WTC11 (cell line): ENCODE measurements at regions not wholly inside any gene's neighbourhood (a gene's known extent, or its start where the extent isn't known, plus 50 kb on each side); places are given as distances from the start of the nearest gene placed in this dataset.

Experiments used
- ATAC-seq: fragments of 200-7000 bp; cut with Tn5 transposase; 2 replicates; pipeline ENCODE4 v1.10.0; 2021; ENCODE audit warnings: mild to moderate bottlenecking, moderate library complexity
- CTCF ChIA-PET: fragments of 300-600 bp; sonication (Branson Sonifier 250); formaldehyde crosslinking; loops from one replicate; lab custom pipeline; 2021; ENCODE audit warnings: antibody characterized with exemption; lab: Charles Lee
- POLR2A ChIA-PET: fragments of 350-600 bp; sonication (Branson Sonifier 250); formaldehyde crosslinking; loops from one replicate; lab custom pipeline; 2021; ENCODE audit warnings: antibody characterized with exemption; lab: Charles Lee
- DNase-seq: peaks from one replicate; pipeline ENCODE4 v3.0.0; 2021; ENCODE audit warnings: low spot score
- H3K27ac Mint-ChIP-seq: 2 replicates; pipeline ENCODE4 v1.8.0; 2021; ENCODE audit warnings: mixed read lengths
- H3K27me3 Mint-ChIP-seq: 2 replicates; pipeline ENCODE4 v1.8.0; 2021; ENCODE audit warnings: low read depth, mild to moderate bottlenecking, moderate library complexity, mixed read lengths
- H3K36me3 Mint-ChIP-seq: 2 replicates; pipeline ENCODE4 v1.8.0; 2021; ENCODE audit warnings: mixed read lengths
- H3K4me1 Mint-ChIP-seq: 2 replicates; pipeline ENCODE4 v1.8.0; 2022; ENCODE audit warnings: mixed read lengths
- H3K4me3 Mint-ChIP-seq: 2 replicates; pipeline ENCODE4 v1.8.0; 2021; ENCODE audit warnings: mild to moderate bottlenecking, moderate library complexity, mixed read lengths
- H3K9me3 Mint-ChIP-seq: 2 replicates; pipeline ENCODE4 v1.8.0; 2021; ENCODE audit warnings: mixed read lengths
- CBFB ChIP-seq: sonication (generic); formaldehyde crosslinking; IDR thresholded peaks from 2 replicates; pipeline ENCODE4 v1.8.1; 2022; ENCODE audit warnings: mild to moderate bottlenecking, low read depth, missing genetic modification reagents
- FOXJ3 ChIP-seq: sonication (generic); formaldehyde crosslinking; IDR thresholded peaks from 2 replicates; pipeline ENCODE4 v1.9.0; 2021; ENCODE audit warnings: missing genetic modification reagents, mild to moderate bottlenecking, borderline replicate concordance
- GRHL2 ChIP-seq: fragments of 250-450 bp; sonication (Bioruptor Pico); IDR thresholded peaks from 2 replicates; pipeline ENCODE4 v1.8.0; 2022; ENCODE audit warnings: mild to moderate bottlenecking, moderate library complexity; ENCODE audit not compliant: insufficient replicate concordance, severe bottlenecking
- HMGA2 ChIP-seq: fragments of 250-450 bp; sonication (Bioruptor Pico); IDR thresholded peaks from 2 replicates; pipeline ENCODE4 v1.4.0; 2021; ENCODE audit warnings: mild to moderate bottlenecking, moderate library complexity
- NR2C2 ChIP-seq: sonication (generic); formaldehyde crosslinking; IDR thresholded peaks from 2 replicates; pipeline ENCODE4 v1.8.0; 2022; ENCODE audit warnings: mild to moderate bottlenecking, missing genetic modification reagents
- TEAD1 ChIP-seq: sonication (generic); formaldehyde crosslinking; IDR thresholded peaks from 2 replicates; pipeline ENCODE4 v1.8.0; 2022; ENCODE audit warnings: mild to moderate bottlenecking, missing genetic modification reagents
- ZNF219 ChIP-seq: sonication (generic); formaldehyde crosslinking; IDR thresholded peaks from 2 replicates; pipeline ENCODE4 v1.8.0; 2023; ENCODE audit warnings: missing genetic modification reagents, mild to moderate bottlenecking, borderline replicate concordance
- ZNF317 ChIP-seq: sonication (generic); formaldehyde crosslinking; IDR thresholded peaks from 2 replicates; pipeline ENCODE4 v1.8.1; 2023; ENCODE audit warnings: low read depth, mild to moderate bottlenecking, moderate library complexity, missing genetic modification reagents, borderline replicate concordance
- ZNF416 ChIP-seq: fragments of 250-450 bp; sonication (Bioruptor Pico); IDR thresholded peaks from 2 replicates; pipeline ENCODE4 v1.9.0; 2021; ENCODE audit warnings: mild to moderate bottlenecking, inconsistent platforms
- TF ChIP-seq, protein P1 (sequence below): sonication (generic); formaldehyde crosslinking; IDR thresholded peaks from 2 replicates; pipeline ENCODE4 v1.8.1; 2023; ENCODE audit warnings: mild to moderate bottlenecking, moderate library complexity, missing genetic modification reagents
- TF ChIP-seq, protein P2 (sequence below): sonication (generic); formaldehyde crosslinking; IDR thresholded peaks from 2 replicates; pipeline ENCODE4 v1.8.1; 2023; ENCODE audit warnings: mild to moderate bottlenecking, missing genetic modification reagents, moderate library complexity
- TF ChIP-seq, protein P3 (sequence below): fragments of 250-450 bp; sonication (Bioruptor Pico); IDR thresholded peaks from 2 replicates; pipeline ENCODE4 v1.9.0; 2021; ENCODE audit warnings: mild to moderate bottlenecking
- TF ChIP-seq, protein P4 (sequence below): fragments of 250-450 bp; sonication (Bioruptor Pico); IDR thresholded peaks from 2 replicates; pipeline ENCODE4 v1.9.0; 2021; ENCODE audit warnings: mild to moderate bottlenecking
- TF ChIP-seq, protein P5 (sequence below): sonication (generic); formaldehyde crosslinking; IDR thresholded peaks from 2 replicates; pipeline ENCODE4 v1.8.1; 2022; ENCODE audit warnings: mild to moderate bottlenecking, missing genetic modification reagents, moderate library complexity, borderline replicate concordance
- TF ChIP-seq, protein P6 (sequence below): fragments of 250-450 bp; sonication (Bioruptor Pico); conservative IDR thresholded peaks from 2 replicates; pipeline ENCODE4 v1.9.0; 2021; ENCODE audit warnings: mild to moderate bottlenecking

DNA sequence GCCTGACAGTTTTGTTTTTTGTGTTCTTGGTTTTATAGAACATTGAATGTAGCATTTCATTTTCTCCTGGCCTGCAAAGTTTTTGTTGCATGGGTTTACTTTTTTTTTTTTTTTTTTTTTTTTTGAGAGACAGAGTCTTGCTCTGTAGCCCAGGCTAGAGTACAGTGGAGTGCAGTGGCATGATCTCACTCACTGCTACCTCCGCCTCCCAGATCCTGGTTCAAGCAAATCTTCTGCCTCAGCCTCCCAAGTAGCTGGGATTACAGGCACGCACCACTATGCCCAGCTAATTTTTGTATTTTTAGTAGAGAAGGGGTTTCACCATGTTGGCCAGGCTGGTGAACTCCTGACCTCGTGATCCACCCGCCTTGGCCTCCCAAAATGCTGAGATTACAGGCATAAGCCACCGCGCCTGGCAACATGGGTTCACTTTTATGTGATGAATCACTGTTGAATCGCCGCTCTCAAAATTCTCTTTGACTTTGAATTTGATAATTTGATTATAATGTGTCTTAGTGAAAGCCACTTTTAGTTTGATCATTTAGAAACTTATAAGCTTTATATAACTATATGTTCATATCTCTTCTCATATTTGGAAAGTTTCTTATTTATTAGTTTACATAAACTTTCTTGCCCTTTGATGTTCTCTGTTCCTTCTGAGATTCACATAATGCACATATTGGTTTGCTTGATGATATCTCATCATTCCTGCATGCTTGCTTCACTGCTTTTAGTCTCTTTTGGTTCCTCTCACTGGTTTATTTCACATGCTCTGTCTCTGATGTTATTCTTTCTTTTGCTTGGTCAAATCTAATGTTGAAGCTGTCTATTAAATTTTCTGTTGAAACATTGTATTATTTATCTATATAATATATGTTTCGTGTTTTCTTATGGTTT lies 589.0 kb upstream of the CNTN5 start (continued):
- TF ChIP-seq, protein P1, sequence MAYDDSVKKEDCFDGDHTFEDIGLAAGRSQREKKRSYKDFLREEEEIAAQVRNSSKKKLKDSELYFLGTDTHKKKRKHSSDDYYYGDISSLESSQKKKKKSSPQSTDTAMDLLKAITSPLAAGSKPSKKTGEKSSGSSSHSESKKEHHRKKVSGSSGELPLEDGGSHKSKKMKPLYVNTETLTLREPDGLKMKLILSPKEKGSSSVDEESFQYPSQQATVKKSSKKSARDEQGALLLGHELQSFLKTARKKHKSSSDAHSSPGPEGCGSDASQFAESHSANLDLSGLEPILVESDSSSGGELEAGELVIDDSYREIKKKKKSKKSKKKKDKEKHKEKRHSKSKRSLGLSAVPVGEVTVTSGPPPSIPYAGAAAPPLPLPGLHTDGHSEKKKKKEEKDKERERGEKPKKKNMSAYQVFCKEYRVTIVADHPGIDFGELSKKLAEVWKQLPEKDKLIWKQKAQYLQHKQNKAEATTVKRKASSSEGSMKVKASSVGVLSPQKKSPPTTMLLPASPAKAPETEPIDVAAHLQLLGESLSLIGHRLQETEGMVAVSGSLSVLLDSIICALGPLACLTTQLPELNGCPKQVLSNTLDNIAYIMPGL (CRISPR knock-in tag) = no peak
- no peak for TF ChIP-seq ZNF416 (CRISPR knock-in tag)
- TF ChIP-seq, all 79 proteins: peak for 0

DNA sequence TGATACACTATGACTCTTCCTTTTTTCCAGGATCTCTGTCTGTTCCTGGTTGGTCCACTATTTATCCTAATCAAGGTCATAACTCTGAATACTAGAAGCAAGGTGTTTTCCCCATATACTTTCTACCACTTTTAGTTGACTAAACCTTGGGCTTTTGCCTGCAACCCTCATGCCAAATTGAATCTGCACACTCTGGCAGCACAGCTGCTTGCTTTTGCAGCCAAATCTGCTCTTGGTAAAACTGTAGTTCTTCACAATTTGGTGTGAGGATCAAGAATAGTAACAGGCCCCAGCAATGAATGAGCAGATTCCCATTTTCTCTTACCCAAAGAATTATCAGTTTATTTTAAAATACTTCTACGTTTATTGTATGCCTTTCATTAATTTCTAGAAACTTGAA lies 586.5 kb upstream of the CNTN5 start:
- no peaks in the 10 kb centered on the region for H3K27me3 Mint-ChIP-seq

DNA sequence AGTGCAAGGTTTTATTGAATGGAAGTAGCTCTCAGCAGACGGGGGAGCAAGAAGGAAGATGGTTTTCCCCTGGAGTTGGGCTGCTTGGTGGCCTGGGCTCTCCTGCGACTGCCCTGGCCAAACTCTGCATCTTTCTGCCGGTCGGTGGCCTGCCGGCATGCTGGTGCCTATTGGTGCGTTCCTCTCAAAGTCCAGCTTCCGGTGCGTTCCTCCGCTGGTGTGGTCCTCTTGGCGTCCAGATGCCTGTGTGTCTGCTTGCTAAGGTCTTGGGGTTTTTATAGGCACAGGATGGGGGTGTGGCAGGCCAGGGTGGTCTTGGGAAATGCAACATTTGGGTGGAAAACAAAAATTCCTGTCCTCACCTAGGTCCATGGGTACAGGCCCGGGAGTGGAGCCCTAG lies 567.4 kb upstream of the CNTN5 start:
- no peaks in the 10 kb centered on the region for H3K27me3 Mint-ChIP-seq

More for the DNA sequence above, 586.5 kb upstream of the CNTN5 start:
- TF ChIP-seq FOXJ3 (no peak), CBFB (CRISPR knock-in tag) (no peak), TEAD1 (no peak), GRHL2 (no peak), ZNF219 (CRISPR knock-in tag) (no peak)
- TF ChIP-seq, protein P2, sequence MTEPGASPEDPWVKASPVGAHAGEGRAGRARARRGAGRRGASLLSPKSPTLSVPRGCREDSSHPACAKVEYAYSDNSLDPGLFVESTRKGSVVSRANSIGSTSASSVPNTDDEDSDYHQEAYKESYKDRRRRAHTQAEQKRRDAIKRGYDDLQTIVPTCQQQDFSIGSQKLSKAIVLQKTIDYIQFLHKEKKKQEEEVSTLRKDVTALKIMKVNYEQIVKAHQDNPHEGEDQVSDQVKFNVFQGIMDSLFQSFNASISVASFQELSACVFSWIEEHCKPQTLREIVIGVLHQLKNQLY (CRISPR knock-in tag) = no peak
- TF ChIP-seq, protein P3, sequence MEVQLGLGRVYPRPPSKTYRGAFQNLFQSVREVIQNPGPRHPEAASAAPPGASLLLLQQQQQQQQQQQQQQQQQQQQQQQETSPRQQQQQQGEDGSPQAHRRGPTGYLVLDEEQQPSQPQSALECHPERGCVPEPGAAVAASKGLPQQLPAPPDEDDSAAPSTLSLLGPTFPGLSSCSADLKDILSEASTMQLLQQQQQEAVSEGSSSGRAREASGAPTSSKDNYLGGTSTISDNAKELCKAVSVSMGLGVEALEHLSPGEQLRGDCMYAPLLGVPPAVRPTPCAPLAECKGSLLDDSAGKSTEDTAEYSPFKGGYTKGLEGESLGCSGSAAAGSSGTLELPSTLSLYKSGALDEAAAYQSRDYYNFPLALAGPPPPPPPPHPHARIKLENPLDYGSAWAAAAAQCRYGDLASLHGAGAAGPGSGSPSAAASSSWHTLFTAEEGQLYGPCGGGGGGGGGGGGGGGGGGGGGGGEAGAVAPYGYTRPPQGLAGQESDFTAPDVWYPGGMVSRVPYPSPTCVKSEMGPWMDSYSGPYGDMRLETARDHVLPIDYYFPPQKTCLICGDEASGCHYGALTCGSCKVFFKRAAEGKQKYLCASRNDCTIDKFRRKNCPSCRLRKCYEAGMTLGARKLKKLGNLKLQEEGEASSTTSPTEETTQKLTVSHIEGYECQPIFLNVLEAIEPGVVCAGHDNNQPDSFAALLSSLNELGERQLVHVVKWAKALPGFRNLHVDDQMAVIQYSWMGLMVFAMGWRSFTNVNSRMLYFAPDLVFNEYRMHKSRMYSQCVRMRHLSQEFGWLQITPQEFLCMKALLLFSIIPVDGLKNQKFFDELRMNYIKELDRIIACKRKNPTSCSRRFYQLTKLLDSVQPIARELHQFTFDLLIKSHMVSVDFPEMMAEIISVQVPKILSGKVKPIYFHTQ (CRISPR knock-in tag) = no peak
- TF ChIP-seq, protein P4, sequence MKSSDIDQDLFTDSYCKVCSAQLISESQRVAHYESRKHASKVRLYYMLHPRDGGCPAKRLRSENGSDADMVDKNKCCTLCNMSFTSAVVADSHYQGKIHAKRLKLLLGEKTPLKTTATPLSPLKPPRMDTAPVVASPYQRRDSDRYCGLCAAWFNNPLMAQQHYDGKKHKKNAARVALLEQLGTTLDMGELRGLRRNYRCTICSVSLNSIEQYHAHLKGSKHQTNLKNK (CRISPR knock-in tag) = no peak
- POLR2A ChIA-PET = no interaction called here
- CTCF ChIA-PET = no interaction called here
- DNase-seq (no peak), ATAC-seq (no peak)
- Mint-ChIP-seq H3K27ac (no peak overlapping the region), H3K4me3 (no peak overlapping the region), H3K36me3 (peaks cover 3% of the 10 kb centered on the region), H3K9me3 (peaks cover 7% of the 10 kb centered on the region), H3K4me1 (no peaks in the 10 kb centered on the region)

More for the DNA sequence above, 567.4 kb upstream of the CNTN5 start:
- Mint-ChIP-seq H3K4me3 (no peak overlapping the region), H3K9me3 (no peaks in the 10 kb centered on the region), H3K27ac (no peak overlapping the region), H3K4me1 (peaks cover 18% of the 10 kb centered on the region), H3K36me3 (no peaks in the 10 kb centered on the region)
- no peak for ATAC-seq
- TF ChIP-seq HMGA2 (CRISPR knock-in tag) (no peak), ZNF317 (CRISPR knock-in tag) (no peak), NR2C2 (CRISPR knock-in tag) (no peak)
- TF ChIP-seq, protein P5, sequence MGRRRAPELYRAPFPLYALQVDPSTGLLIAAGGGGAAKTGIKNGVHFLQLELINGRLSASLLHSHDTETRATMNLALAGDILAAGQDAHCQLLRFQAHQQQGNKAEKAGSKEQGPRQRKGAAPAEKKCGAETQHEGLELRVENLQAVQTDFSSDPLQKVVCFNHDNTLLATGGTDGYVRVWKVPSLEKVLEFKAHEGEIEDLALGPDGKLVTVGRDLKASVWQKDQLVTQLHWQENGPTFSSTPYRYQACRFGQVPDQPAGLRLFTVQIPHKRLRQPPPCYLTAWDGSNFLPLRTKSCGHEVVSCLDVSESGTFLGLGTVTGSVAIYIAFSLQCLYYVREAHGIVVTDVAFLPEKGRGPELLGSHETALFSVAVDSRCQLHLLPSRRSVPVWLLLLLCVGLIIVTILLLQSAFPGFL (CRISPR knock-in tag) = no peak
- TF ChIP-seq, protein P6, sequence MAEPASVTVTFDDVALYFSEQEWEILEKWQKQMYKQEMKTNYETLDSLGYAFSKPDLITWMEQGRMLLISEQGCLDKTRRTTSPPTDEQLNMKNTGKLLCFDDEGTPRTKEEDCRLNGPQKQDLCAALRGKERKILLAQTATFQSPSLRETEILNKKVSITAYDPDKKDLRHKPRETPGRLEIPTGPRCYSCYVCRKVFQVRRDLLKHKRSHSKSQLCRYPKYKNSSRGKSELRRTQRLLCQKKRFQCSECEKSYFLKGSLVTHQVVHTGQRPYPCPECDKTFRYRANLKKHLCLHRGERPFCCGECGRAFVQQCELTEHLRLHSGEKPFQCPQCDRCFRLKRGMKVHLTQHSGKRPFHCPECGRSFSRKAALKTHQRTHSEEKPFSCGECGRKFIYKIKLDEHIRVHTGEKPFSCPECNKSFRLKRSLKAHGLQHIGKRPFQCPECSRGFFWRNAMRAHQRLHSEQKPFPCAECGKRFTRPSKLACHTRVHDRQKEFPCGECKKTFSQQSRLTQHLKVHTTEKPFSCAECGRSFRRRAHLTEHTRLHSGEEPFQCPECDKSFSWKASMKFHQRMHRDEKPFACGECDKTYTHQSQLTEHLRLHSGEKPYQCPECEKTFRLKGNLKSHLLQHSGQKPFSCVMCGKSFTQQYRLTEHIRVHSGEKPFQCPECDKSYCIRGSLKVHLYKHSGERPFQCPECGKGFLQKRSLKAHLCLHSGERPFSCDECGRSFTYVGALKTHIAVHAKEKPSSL (CRISPR knock-in tag) = no peak
- POLR2A ChIA-PET = no interaction called here
- CTCF ChIA-PET = no interaction called here
- no peak for DNase-seq
